ENCODE measurements at regions not wholly inside any gene's neighbourhood (a gene's known extent, or its start where the extent isn't known, plus 50 kb on each side); places are given as distances from the start of the nearest gene placed in this dataset.

DNA sequence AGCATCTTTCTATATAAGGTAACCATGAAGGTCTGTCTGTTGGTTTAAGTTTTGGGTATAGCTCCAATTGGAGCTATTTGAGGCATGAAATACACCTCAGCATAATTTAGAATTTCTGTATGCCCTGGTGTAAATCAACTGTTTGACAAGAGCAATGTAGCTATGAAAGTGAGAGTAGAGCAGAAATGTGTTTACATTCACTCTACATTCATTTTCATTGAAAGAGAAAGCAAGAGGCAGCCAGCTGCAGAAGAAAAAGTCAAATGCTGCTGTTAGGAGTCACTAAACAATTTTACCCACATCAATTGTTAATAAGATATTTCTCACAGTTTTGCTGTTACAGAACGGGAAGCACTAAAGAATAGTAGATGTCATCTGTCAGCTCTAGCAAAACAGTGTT lies 252.5 kb downstream of the SLC6A15 start:
- Histone ChIP-seq H3K4me3 (ENCODE audit: control insufficient read depth in 2 of 3, extremely low read depth in 1 of 3, insufficient read depth in 2 of 3, low read depth in 1 of 3, low read length in 3 of 3) (no peak overlapping the region), H3K4me2 (ENCODE audit: control insufficient read depth, extremely low read depth, insufficient read depth, low read depth, low read length) (no peak overlapping the region), H3K79me2 (ENCODE audit: control insufficient read depth, insufficient read depth, low read length) (no peaks in the 10 kb centered on the region), H3K9ac (ENCODE audit: control insufficient read depth, extremely low read depth, insufficient read depth, low read length) (no peak overlapping the region), H3K27ac (ENCODE audit: control insufficient read depth, insufficient read depth, low read length) (no peak overlapping the region), H3K9me3 (ENCODE audit: control insufficient read depth, low read depth, low read length) (no peaks in the 10 kb centered on the region), H3K27me3 (ENCODE audit: control insufficient read depth, extremely low read depth, insufficient read depth, low read length) (no peaks in the 10 kb centered on the region), H3K9me1 (ENCODE audit: control insufficient read depth, extremely low read depth, insufficient read depth, low read length) (no peaks in the 10 kb centered on the region), H3K36me3 (ENCODE audit: control insufficient read depth in 2 of 2, extremely low read depth in 1 of 2, insufficient read depth in 2 of 2, low read length in 2 of 2) (no peaks in the 10 kb centered on the region), H3K4me1 (ENCODE audit: control insufficient read depth, extremely low read depth, insufficient read depth, low read length) (no peaks in the 10 kb centered on the region), H2AFZ (ENCODE audit: control insufficient read depth, low read length) (no peak overlapping the region), H4K20me1 (ENCODE audit: control insufficient read depth, extremely low read depth, insufficient read depth, low read length) (no peaks in the 10 kb centered on the region)
- DNase-seq (ENCODE audit: low read depth, low spot score), result no peak
- TF ChIP-seq EZH2 (IDR thresholded peaks at IDR 0.05; ENCODE audit: low read length), result no peak
- TF ChIP-seq, protein P1, sequence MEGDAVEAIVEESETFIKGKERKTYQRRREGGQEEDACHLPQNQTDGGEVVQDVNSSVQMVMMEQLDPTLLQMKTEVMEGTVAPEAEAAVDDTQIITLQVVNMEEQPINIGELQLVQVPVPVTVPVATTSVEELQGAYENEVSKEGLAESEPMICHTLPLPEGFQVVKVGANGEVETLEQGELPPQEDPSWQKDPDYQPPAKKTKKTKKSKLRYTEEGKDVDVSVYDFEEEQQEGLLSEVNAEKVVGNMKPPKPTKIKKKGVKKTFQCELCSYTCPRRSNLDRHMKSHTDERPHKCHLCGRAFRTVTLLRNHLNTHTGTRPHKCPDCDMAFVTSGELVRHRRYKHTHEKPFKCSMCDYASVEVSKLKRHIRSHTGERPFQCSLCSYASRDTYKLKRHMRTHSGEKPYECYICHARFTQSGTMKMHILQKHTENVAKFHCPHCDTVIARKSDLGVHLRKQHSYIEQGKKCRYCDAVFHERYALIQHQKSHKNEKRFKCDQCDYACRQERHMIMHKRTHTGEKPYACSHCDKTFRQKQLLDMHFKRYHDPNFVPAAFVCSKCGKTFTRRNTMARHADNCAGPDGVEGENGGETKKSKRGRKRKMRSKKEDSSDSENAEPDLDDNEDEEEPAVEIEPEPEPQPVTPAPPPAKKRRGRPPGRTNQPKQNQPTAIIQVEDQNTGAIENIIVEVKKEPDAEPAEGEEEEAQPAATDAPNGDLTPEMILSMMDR (optimal IDR thresholded peaks at IDR 0.05 in 1 of 3, IDR thresholded peaks at IDR 0.05 in 1 of 3, conservative IDR thresholded peaks at IDR 0.05 in 1 of 3; ENCODE audit: extremely low read depth in 1 of 3, insufficient read depth in 2 of 3, low read length in 3 of 3), result no peak
- FAIRE-seq, result no peak
- dilution Hi-C loops (cut with MboI; ENCODE audit: extremely low pct_ligation_motif_present, low sequenced_read_pairs), result no loop called here

DNA sequence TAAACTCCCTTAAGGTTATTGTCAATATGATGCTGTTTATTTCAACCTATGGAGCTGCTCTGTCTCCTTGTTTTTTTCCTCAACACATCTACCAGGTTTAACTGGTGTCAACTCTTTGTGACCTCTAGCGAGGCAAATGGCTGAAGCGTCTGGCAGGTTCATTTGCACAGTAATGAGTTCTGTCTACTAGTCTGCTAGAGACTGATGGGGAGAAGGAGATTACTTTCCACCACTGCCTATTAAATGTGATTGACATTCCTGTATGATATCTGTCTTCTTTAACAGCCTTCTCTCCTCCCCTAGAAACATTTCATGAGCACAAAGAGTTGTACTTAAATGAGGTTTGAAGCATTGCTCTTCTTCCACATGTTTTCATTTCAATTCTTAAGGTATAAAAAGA lies 253.7 kb downstream of the SLC6A15 start:
- Histone ChIP-seq H3K79me2 (ENCODE audit: control insufficient read depth, insufficient read depth, low read length) (no peaks in the 10 kb centered on the region), H3K4me1 (ENCODE audit: control insufficient read depth, extremely low read depth, insufficient read depth, low read length) (no peaks in the 10 kb centered on the region), H3K9me3 (ENCODE audit: control insufficient read depth, low read depth, low read length) (no peaks in the 10 kb centered on the region), H4K20me1 (ENCODE audit: control insufficient read depth, extremely low read depth, insufficient read depth, low read length) (no peaks in the 10 kb centered on the region), H3K27ac (ENCODE audit: control insufficient read depth, insufficient read depth, low read length) (no peak overlapping the region), H3K4me3 (ENCODE audit: control insufficient read depth in 2 of 3, extremely low read depth in 1 of 3, insufficient read depth in 2 of 3, low read depth in 1 of 3, low read length in 3 of 3) (no peak overlapping the region), H3K4me2 (ENCODE audit: control insufficient read depth, extremely low read depth, insufficient read depth, low read depth, low read length) (no peak overlapping the region), H3K9me1 (ENCODE audit: control insufficient read depth, extremely low read depth, insufficient read depth, low read length) (no peaks in the 10 kb centered on the region), H3K36me3 (ENCODE audit: control insufficient read depth in 2 of 2, extremely low read depth in 1 of 2, insufficient read depth in 2 of 2, low read length in 2 of 2) (no peaks in the 10 kb centered on the region), H3K9ac (ENCODE audit: control insufficient read depth, extremely low read depth, insufficient read depth, low read length) (no peak overlapping the region), H2AFZ (ENCODE audit: control insufficient read depth, low read length) (no peak overlapping the region), H3K27me3 (ENCODE audit: control insufficient read depth, extremely low read depth, insufficient read depth, low read length) (no peaks in the 10 kb centered on the region)
- TF ChIP-seq EZH2 (IDR thresholded peaks at IDR 0.05; ENCODE audit: low read length), result no peak
- TF ChIP-seq, protein P1 (optimal IDR thresholded peaks at IDR 0.05 in 1 of 3, IDR thresholded peaks at IDR 0.05 in 1 of 3, conservative IDR thresholded peaks at IDR 0.05 in 1 of 3; ENCODE audit: extremely low read depth in 1 of 3, insufficient read depth in 2 of 3, low read length in 3 of 3), result no peak
- FAIRE-seq, result no peak
- DNase-seq (ENCODE audit: low read depth, low spot score), result no peak
- dilution Hi-C loops (cut with MboI; ENCODE audit: extremely low pct_ligation_motif_present, low sequenced_read_pairs), result no loop called here

Data from keratinocyte (primary cell).